ENCODE measurements at regions not wholly inside any gene's neighbourhood (a gene's known extent, or its start where the extent isn't known, plus 50 kb on each side); places are given as distances from the start of the nearest gene placed in this dataset.

- TF ChIP-seq CTCF (IDR thresholded peaks at IDR 0.05 in 8 of 11, conservative IDR thresholded peaks at IDR 0.05 in 3 of 11) (no peak), POLR2A (IDR thresholded peaks at IDR 0.05) (no peak), POLR2AphosphoS5 (IDR thresholded peaks at IDR 0.05) (no peak)
Observed at GRCh38 chr5:164073081-164073480, 567.7 kb downstream of the MAT2B start.
